CD4-positive, alpha-beta T cell (primary cell): ENCODE measurements at regions not wholly inside any gene's neighbourhood (a gene's known extent, or its start where the extent isn't known, plus 50 kb on each side); places are given as distances from the start of the nearest gene placed in this dataset.

ENCODE experiments used
- ATAC-seq: fragments of 200-7000 bp; cut with Tn5 transposase; one replicate; pipeline ENCODE4 v1.10.0; 2022; ENCODE audit warnings: mild to moderate bottlenecking; ENCODE audit not compliant: poor library complexity
- CTCF ChIA-PET: fragments of 350-600 bp; sonication (Branson Sonifier 250); formaldehyde crosslinking; loops from one replicate; lab custom pipeline; 2021; ENCODE audit warnings: antibody characterized with exemption, inconsistent platforms; lab: Charles Lee
- POLR2A ChIA-PET: fragments of 350-600 bp; sonication (Branson Sonifier 250); formaldehyde crosslinking; loops from one replicate; lab custom pipeline; 2021; ENCODE audit warnings: antibody characterized with exemption, inconsistent platforms; lab: Charles Lee
- DNase-seq, 14 experiments: peaks; one replicate each; pipeline ENCODE4 v3.0.0-alpha.2; 2013 to 2020; ENCODE audit warnings: mixed read lengths in 2 of 14
- H3K27ac ChIP-seq, 2 donors: one replicate each; pipeline versions ENCODE4 v1.5.1 to v1.7.0; 2013; ENCODE audit warnings: low read length in 2 of 2, low read depth in 1 of 2, mild to moderate bottlenecking in 1 of 2
- H3K27me3 ChIP-seq, 2 experiments: 1 replicate in 1 of 2; 2 replicates in 1 of 2; pipeline versions ENCODE4 v1.6.1 to v1.7.0; 2013; ENCODE audit warnings: low read length in 2 of 2, control low read depth in 1 of 2, mild to moderate bottlenecking in 1 of 2, moderate library complexity in 1 of 2; ENCODE audit not compliant: insufficient read depth in 2 of 2, control insufficient read depth in 1 of 2
- H3K36me3 ChIP-seq: one replicate; pipeline ENCODE4 v1.6.1; 2013; ENCODE audit warnings: low read length, control low read depth; ENCODE audit not compliant: insufficient read depth
- H3K4me1 ChIP-seq: one replicate; pipeline ENCODE4 v1.6.1; 2013; ENCODE audit warnings: low read length, control low read depth; ENCODE audit not compliant: insufficient read depth
- H3K4me3 ChIP-seq: one replicate; pipeline ENCODE4 v1.5.1; 2013; ENCODE audit warnings: mild to moderate bottlenecking, low read length, moderate library complexity
- H3K9me3 ChIP-seq, 2 experiments: 1 replicate in 1 of 2; 2 replicates in 1 of 2; pipeline versions ENCODE4 v1.6.1 to v1.7.0; 2013; ENCODE audit warnings: low read length in 2 of 2, mild to moderate bottlenecking in 2 of 2, control low read depth in 1 of 2, moderate library complexity in 1 of 2; ENCODE audit not compliant: control insufficient read depth in 1 of 2, insufficient read depth in 1 of 2
- H3K27ac Mint-ChIP-seq: one replicate; pipeline ENCODE4 v1.8.0; 2020; ENCODE audit warnings: mixed read lengths
- H3K27me3 Mint-ChIP-seq: one replicate; pipeline ENCODE4 v1.8.0; 2021; ENCODE audit warnings: mixed read lengths
- H3K36me3 Mint-ChIP-seq: one replicate; pipeline ENCODE4 v1.8.0; 2021; ENCODE audit warnings: low read depth, mixed read lengths
- H3K4me1 Mint-ChIP-seq: one replicate; pipeline ENCODE4 v1.8.0; 2021; ENCODE audit warnings: low read depth, mixed read lengths
- H3K4me3 Mint-ChIP-seq: one replicate; pipeline ENCODE4 v1.8.0; 2020; ENCODE audit warnings: mild to moderate bottlenecking, mixed read lengths
- H3K9me3 Mint-ChIP-seq: one replicate; pipeline ENCODE4 v1.8.0; 2020; ENCODE audit warnings: mixed read lengths
- CTCF ChIP-seq: fragments of 200-600 bp; IDR thresholded peaks from one replicate; pipeline ENCODE4 v1.8.0; 2022; ENCODE audit warnings: antibody characterized with exemption, mild to moderate bottlenecking
- intact Hi-C, 2 experiments: fragments of 100-400 bp; cut with DNase I in 1 of 2; cut with micrococcal nuclease in 1 of 2; formaldehyde crosslinking; loops; one replicate each; pipeline versions ENCODE4 v1.15.1 to v1.9.0; 2023 to 2025; cut with DNase I, micrococcal nuclease

DNA sequence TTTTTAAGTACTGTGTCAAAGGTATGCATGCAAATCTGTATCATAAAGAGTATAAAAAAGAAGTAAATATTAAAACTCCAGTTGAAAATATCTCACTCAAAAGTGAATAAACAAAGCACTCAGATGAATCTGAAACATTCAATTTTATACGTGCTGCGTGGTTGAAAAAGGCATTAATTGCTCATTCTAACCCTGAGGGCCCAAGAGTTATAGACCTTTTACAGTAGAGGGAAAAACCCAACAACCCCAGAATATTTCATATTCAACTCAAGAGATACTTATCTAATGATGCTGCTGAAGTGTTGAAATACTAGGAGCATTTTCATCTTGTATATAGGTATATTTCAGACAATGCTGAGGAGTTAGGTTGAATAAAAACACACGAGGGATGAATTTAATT is 862.8 kb upstream of the CITED2 start:
- Mint-ChIP-seq H3K9me3 (peaks cover 5% of the 10 kb centered on the region), H3K36me3 (no peaks in the 10 kb centered on the region), H3K27me3 (no peaks in the 10 kb centered on the region), H3K4me3 (no peak overlapping the region), H3K4me1 (no peaks in the 10 kb centered on the region), H3K27ac (no peak overlapping the region)
- Histone ChIP-seq H3K36me3 (no peaks in the 10 kb centered on the region), H3K9me3 (no peaks in the 10 kb centered on the region), H3K4me3 (no peak overlapping the region), H3K27me3 (peaks cover 0 to 3% of the 10 kb centered on the region in 2 experiments), H3K27ac (no peak overlapping the region), H3K4me1 (no peaks in the 10 kb centered on the region)
- no peak for DNase-seq
- POLR2A ChIA-PET = no interaction called here
- intact Hi-C loops = no loop called here
- TF ChIP-seq CTCF = no peak
- CTCF ChIA-PET = no interaction called here
- no peak for ATAC-seq

GRCh38 chr6:140236732-140237131 is 862.3 kb upstream of the CITED2 start:
- ATAC-seq (no peak), DNase-seq (no peak)
- H3K36me3 Mint-ChIP-seq = no peaks in the 10 kb centered on the region
- no peaks in the 10 kb centered on the region for H3K36me3 ChIP-seq
- H3K27me3 Mint-ChIP-seq = no peaks in the 10 kb centered on the region
- peaks cover 0 to 3% of the 10 kb centered on the region in 2 experiments for H3K27me3 ChIP-seq
- no peak overlapping the region for H3K27ac Mint-ChIP-seq
- H3K9me3 Mint-ChIP-seq = peaks cover 9% of the 10 kb centered on the region
- ChIA-PET CTCF (no interaction called here), POLR2A (no interaction called here)
- H3K4me3 Mint-ChIP-seq = no peak overlapping the region
- no peak overlapping the region for H3K27ac ChIP-seq
- H3K4me1 Mint-ChIP-seq = no peaks in the 10 kb centered on the region
- no peak overlapping the region for H3K4me3 ChIP-seq
- intact Hi-C loops = no loop called here
- H3K9me3 ChIP-seq = no peaks in the 10 kb centered on the region
- no peaks in the 10 kb centered on the region for H3K4me1 ChIP-seq
- no peak for TF ChIP-seq CTCF

- Mint-ChIP-seq H3K9me3 (peaks cover 14% of the 10 kb centered on the region), H3K4me1 (no peaks in the 10 kb centered on the region), H3K27me3 (peaks cover 4% of the 10 kb centered on the region), H3K36me3 (no peaks in the 10 kb centered on the region), H3K27ac (no peak overlapping the region), H3K4me3 (no peak overlapping the region)
- intact Hi-C loops = no loop called here
- no peak for TF ChIP-seq CTCF
- POLR2A ChIA-PET = no interaction called here
- Histone ChIP-seq H3K4me1 (no peaks in the 10 kb centered on the region), H3K4me3 (no peak overlapping the region), H3K9me3 (peaks cover 0 to 6% of the 10 kb centered on the region in 2 experiments), H3K36me3 (no peaks in the 10 kb centered on the region), H3K27ac (no peak overlapping the region), H3K27me3 (no peaks in the 10 kb centered on the region)
- CTCF ChIA-PET = no interaction called here
- ATAC-seq (no peak), DNase-seq (no peak)
Measured at GRCh38 chr6:140230282-140230681, 855.8 kb upstream of the CITED2 start.
